Testis (tissue), 2 donors: ENCODE measurements at regions not wholly inside any gene's neighbourhood (a gene's known extent, or its start where the extent isn't known, plus 50 kb on each side); places are given as distances from the start of the nearest gene placed in this dataset.

Experiments used
- POLR2A ChIP-seq: fragments of 450-650 bp; IDR thresholded peaks from one replicate; pipeline ENCODE4 v1.6.1; 2017; ENCODE audit warnings: antibody characterized with exemption, mild to moderate bottlenecking, moderate library complexity
- TF ChIP-seq, protein P1 (sequence below), 3 experiments: fragments of 450-650 bp in 2 of 3; fragments of 200-600 bp in 1 of 3; sonication (generic) in 1 of 3; IDR thresholded peaks; one replicate each; pipeline ENCODE4 v1.5.1; 2016 to 2019; ENCODE audit warnings: antibody characterized with exemption in 3 of 3, mild to moderate bottlenecking in 2 of 3, moderate library complexity in 1 of 3

DNA sequence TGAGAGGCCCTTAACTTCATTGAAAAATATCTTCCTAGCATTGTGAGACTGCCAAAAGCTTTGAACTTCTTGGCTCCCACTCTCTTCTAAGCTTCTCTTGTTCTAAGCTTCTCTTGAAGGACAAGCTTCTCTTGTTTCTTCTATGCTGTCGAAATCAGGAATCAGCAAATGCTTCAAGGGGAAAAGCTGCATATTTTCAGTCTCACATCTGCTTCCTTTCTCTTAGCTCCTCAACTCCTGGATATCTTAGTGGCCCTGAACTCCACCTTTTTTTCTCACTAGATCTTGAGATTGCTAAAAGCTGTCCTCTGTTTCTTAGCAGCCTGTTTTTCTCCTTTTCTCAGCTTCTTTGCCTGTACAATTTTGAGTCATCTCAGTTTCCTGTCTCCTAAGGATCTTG lies 73.0 kb downstream of the NEUROD6 start:
- no peak for TF ChIP-seq POLR2A
- TF ChIP-seq, protein P1, sequence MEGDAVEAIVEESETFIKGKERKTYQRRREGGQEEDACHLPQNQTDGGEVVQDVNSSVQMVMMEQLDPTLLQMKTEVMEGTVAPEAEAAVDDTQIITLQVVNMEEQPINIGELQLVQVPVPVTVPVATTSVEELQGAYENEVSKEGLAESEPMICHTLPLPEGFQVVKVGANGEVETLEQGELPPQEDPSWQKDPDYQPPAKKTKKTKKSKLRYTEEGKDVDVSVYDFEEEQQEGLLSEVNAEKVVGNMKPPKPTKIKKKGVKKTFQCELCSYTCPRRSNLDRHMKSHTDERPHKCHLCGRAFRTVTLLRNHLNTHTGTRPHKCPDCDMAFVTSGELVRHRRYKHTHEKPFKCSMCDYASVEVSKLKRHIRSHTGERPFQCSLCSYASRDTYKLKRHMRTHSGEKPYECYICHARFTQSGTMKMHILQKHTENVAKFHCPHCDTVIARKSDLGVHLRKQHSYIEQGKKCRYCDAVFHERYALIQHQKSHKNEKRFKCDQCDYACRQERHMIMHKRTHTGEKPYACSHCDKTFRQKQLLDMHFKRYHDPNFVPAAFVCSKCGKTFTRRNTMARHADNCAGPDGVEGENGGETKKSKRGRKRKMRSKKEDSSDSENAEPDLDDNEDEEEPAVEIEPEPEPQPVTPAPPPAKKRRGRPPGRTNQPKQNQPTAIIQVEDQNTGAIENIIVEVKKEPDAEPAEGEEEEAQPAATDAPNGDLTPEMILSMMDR (IDR thresholded peaks at IDR 0.05): no peak
